ENCODE measurements at regions not wholly inside any gene's neighbourhood (a gene's known extent, or its start where the extent isn't known, plus 50 kb on each side); places are given as distances from the start of the nearest gene placed in this dataset.

DNA sequence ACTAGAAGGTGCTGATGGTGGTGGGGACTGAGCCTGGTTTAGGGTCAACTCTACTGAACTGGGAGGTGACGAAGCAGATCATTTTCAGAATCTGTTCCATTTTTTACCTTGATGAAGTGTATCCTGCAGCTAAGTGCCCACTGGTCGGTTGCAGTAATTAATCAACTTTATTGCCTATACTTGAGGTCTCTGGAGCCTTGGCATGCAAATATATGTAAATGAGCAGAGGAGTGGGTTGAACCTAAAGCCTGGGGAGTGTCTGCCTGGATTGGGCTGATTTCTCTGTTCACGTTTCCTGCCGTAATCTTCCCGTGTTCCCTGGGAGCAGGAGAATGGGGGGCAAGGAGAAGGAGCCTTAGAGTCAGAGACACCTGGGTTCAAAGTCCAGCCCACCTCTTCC, 286.8 kb downstream of the PTPRU start:
- TF ChIP-seq TAF1 (IDR thresholded peaks at IDR 0.05; ENCODE audit: low read depth) (no peak), POLR2AphosphoS5 (IDR thresholded peaks at IDR 0.05) (no peak), MXI1 (conservative IDR thresholded peaks at IDR 0.05; ENCODE audit: poor library complexity, severe bottlenecking) (no peak), SMC3 (conservative IDR thresholded peaks at IDR 0.05; ENCODE audit: poor library complexity) (no peak), EP300 (conservative IDR thresholded peaks at IDR 0.05; ENCODE audit: poor library complexity, severe bottlenecking) (no peak), RAD21 (conservative IDR thresholded peaks at IDR 0.05) (no peak), EZH2 (IDR thresholded peaks at IDR 0.05; ENCODE audit: borderline replicate concordance, insufficient read depth, low read length, poor library complexity, severe bottlenecking) (no peak)
- TF ChIP-seq, protein P1, sequence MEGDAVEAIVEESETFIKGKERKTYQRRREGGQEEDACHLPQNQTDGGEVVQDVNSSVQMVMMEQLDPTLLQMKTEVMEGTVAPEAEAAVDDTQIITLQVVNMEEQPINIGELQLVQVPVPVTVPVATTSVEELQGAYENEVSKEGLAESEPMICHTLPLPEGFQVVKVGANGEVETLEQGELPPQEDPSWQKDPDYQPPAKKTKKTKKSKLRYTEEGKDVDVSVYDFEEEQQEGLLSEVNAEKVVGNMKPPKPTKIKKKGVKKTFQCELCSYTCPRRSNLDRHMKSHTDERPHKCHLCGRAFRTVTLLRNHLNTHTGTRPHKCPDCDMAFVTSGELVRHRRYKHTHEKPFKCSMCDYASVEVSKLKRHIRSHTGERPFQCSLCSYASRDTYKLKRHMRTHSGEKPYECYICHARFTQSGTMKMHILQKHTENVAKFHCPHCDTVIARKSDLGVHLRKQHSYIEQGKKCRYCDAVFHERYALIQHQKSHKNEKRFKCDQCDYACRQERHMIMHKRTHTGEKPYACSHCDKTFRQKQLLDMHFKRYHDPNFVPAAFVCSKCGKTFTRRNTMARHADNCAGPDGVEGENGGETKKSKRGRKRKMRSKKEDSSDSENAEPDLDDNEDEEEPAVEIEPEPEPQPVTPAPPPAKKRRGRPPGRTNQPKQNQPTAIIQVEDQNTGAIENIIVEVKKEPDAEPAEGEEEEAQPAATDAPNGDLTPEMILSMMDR (IDR thresholded peaks at IDR 0.05; ENCODE audit: poor library complexity, severe bottlenecking), result no peak

All from neural cell (in vitro differentiated cells).